ENCODE measurements at regions not wholly inside any gene's neighbourhood (a gene's known extent, or its start where the extent isn't known, plus 50 kb on each side); places are given as distances from the start of the nearest gene placed in this dataset.
"Not testable (repeated sequence)": the region's sequence is repeated elsewhere in the genome, so short reads cannot be mapped to it uniquely, and the experiment has no call there.

GRCh38 chr3:70466096-70466495, 153.7 kb upstream of the MDFIC2 start:
- no peak for DNase-seq

GRCh38 chr3:70464876-70465275, 152.4 kb upstream of the MDFIC2 start:
- DNase-seq = no peak

GRCh38 chr3:70464465-70464864, 152.0 kb upstream of the MDFIC2 start:
- DNase-seq = no peak

- DNase-seq = not testable (repeated sequence)
These were observed 137.8 kb upstream of the MDFIC2 start for GRCh38 chr3:70450220-70450619.

- not testable (repeated sequence) for DNase-seq
These were observed 123.0 kb upstream of the MDFIC2 start for GRCh38 chr3:70435422-70435821.

GRCh38 chr3:70433091-70433490, 120.7 kb upstream of the MDFIC2 start:
- DNase-seq = no peak

- DNase-seq = no peak
These were observed 119.5 kb upstream of the MDFIC2 start for GRCh38 chr3:70431911-70432310.

GRCh38 chr3:70426071-70426470, 113.6 kb upstream of the MDFIC2 start:
- DNase-seq = no peak

GRCh38 chr3:70421506-70421905, 109.1 kb upstream of the MDFIC2 start:
- no peak for DNase-seq

GRCh38 chr3:70409018-70409417, 96.6 kb upstream of the MDFIC2 start:
- DNase-seq = no peak

GRCh38 chr3:70400194-70400593, 87.8 kb upstream of the MDFIC2 start:
- DNase-seq = no peak

GRCh38 chr3:70393881-70394612, 81.6 kb upstream of the MDFIC2 start:
- no peak for DNase-seq

- no peak for DNase-seq
These were observed 79.8 kb upstream of the MDFIC2 start for GRCh38 chr3:70392227-70392626.

GRCh38 chr3:70387889-70388288, 75.5 kb upstream of the MDFIC2 start:
- no peak for DNase-seq

GRCh38 chr3:70386846-70387245, 74.4 kb upstream of the MDFIC2 start:
- DNase-seq = no peak

GRCh38 chr3:70386043-70386442, 73.6 kb upstream of the MDFIC2 start:
- DNase-seq = no peak

GRCh38 chr3:70383360-70383831, 71.0 kb upstream of the MDFIC2 start:
- DNase-seq = no peak

GRCh38 chr3:70374179-70374578, 61.7 kb upstream of the MDFIC2 start:
- no peak for DNase-seq

Measured in CD4-positive, alpha-beta T cell treated with Interleukin-10 for 1 hour (primary cell).